ENCODE measurements at regions not wholly inside any gene's neighbourhood (a gene's known extent, or its start where the extent isn't known, plus 50 kb on each side); places are given as distances from the start of the nearest gene placed in this dataset.
"Not testable (repeated sequence)": the region's sequence is repeated elsewhere in the genome, so short reads cannot be mapped to it uniquely, and the experiment has no call there.

DNA sequence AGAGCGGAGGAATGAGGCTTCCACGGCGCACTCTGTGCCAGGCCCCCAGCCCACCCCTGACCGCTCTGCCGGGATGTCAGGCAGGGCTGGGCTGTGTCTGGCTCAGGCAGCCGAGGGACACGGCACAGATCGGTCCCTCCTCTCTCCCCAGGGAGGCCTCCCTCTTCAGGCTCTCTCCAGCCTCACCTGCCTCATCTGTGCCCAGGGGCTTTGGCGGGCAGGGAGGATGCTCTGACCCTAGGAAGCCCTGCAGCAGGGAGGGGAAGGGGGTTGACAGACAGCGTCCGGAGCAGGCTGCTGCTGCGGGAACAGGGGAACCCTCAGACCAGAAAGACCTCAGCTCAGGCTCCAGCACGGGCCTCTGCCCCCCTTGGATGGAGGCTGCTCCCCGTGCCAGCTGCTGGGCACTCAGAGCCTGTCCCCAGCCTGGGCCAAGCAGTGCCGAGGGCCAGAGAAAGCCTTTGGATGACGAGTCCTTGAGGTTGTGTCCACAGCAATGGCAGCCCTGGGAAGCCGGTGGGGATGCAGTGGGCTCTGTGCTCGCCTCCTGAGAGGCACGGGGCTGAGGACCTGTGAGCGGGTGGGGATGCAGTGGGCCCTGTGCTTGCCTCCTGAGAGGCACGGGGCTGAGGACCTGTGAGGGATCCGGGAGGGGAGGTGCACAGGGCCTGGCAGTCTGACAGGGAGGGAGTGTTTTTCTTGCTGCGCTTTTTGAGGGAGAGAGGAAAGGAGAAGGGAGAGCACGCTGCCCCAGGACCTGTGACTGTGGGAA, 66.9 kb downstream of the FOXL3 start:
- DNase-seq = no peak

DNA sequence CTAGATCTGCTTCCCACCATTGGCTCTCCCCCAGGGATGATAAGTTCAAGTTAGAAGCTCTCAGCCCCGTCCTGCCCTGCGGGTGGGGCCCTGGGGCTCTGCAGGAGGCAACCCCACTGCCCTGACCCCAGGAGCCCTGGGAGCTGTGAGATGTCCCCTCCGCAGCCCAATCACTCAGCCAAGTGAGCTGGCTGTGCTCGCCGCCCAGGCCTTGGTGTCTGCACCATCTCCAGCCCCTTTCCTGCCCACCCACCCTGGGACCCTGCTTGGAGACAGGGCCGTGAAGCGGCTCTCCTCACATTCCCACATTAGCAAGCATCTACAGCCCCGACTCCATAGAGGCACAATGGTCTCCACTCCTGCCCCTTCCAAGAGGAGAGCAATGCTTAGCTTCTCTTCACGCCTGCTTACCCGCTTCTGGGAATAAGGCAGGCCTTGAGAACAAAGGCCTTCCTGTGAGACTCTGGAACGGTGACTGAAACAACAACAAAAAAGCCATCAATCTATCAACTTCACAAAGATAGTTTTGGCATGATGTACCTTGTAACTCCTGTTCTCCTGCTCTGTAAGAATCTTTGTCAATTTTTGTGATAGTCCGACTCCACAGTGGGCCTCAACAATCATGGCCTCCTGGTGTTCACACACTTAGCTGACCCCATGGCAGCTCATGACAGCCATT, 67.7 kb downstream of the FOXL3 start:
- no peak for DNase-seq

DNA sequence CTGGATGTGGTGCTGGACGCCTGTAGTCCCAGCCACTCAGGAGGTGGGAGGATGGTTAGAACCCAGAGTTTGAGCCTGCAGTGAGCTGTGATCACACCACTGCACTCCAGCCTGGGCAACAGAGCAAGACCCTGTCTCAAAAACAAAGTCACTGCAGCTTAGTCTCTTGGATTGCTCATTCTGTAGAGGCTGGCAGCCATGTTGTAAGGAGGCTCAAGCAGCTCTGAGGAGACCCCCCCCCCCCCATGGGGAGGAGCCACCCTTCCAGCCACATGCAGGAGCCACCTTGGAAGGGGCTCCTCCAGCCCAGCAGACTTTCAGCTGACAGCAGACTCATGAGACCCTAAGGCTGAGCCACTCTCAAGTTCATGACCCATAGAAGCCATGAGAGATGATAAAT, 68.4 kb downstream of the FOXL3 start:
- no peak for DNase-seq

DNA sequence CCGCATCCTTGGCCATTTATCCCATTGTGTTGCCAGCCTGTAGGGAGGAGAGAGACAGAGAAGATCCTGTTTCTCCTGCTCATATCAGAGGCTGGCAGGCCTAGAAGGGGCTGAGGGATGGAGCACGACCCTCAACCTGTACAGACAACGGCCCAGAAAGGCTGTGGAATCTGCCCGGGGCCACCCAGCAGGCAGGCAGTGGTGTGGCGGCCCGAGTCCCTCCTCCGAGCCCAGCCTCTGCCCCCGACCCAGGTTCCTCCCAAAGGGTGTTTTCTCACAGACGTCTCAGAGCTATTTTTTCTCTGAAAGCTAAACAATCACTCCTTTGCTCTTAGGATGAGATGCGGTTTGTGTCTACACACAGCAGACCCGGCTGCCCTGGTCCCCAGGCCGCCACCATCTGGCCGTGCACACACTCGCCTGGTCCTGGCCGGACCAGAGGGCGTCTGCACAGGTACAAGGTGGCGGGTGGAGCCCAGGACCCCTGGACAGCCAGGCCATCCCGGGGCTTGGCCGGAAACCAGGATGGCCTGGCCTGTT, 69.3 kb downstream of the FOXL3 start:
- no peak for DNase-seq

DNA sequence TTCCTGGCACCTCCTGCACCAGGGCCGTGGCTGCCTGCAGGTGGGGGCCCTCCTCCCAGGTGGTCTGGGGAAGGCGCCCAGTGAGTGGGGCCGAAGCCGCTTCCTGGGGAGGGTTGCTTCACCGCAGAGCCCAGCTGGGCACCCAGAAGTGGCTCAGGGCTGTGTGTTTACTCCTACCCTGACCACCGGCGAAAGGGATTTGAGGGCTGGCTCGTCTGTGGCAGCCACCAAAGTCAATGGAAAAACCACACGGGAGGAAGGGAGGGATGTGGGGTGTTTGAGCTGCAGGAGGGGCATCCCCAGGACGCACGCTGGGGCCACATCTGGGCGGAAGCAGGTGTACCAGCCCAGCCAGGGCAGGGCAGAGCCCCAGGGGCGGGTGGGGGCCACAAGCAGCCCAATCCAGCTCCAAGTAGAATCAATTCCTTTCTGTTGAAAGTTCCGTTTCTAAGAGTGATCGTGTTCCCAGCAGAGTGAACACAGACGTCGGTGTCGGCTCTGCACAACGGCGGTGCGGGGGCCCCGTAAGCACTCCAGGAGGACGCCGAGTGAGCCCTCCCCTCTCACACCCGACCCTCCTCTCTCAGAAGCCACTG, 69.9 kb downstream of the FOXL3 start:
- no peak for DNase-seq

DNA sequence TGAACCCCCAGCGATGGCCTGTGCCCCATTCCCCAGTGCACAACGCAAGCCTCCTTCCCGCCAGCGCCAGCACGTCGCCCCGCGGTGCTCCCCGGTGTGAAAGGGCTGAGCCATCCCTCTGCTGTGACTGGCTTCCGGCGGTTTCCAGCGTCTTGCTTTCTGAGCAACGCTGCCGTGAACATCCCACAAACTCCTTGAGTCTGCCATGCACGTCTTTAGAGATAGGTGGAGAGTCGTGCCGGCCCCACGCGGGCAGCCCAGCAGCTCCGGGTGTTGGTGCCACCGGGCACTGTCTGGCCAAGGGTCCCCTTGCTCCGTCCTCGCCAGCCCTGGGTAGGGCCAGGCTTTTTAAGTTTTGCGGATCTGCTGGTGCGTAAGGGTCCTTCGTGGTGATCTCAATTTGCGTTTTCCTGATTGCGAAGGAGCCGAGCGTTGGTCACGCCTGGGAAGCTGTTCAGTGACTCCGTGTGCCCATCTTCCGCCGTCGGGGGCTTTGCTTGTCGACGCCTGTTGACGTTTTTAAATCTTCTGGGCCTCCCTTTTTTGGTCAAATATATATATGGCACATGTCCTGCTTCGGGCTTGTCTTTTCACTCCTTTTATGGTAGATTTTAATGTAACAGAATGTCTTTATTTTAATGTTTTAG, 70.6 kb downstream of the FOXL3 start:
- DNase-seq = no peak

DNA sequence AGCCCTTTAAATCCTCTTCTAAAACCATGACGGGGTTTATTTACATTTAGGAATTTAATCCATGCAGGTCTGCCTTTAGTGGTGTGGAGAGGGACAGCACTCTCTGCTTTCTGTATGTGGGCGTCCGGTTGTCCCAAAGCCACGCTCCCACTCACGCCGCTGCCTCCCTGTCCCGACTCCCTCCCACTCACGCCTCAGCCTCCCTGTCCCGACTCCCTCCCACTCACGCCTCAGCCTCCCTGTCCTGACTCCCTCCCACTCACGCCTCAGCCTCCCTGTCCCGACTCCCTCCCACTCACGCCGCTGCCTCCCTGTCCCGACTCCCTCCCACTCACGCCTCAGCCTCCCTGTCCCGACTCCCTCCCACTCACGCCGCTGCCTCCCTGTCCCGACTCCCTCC, 71.2 kb downstream of the FOXL3 start:
- not testable (repeated sequence) for DNase-seq

DNA sequence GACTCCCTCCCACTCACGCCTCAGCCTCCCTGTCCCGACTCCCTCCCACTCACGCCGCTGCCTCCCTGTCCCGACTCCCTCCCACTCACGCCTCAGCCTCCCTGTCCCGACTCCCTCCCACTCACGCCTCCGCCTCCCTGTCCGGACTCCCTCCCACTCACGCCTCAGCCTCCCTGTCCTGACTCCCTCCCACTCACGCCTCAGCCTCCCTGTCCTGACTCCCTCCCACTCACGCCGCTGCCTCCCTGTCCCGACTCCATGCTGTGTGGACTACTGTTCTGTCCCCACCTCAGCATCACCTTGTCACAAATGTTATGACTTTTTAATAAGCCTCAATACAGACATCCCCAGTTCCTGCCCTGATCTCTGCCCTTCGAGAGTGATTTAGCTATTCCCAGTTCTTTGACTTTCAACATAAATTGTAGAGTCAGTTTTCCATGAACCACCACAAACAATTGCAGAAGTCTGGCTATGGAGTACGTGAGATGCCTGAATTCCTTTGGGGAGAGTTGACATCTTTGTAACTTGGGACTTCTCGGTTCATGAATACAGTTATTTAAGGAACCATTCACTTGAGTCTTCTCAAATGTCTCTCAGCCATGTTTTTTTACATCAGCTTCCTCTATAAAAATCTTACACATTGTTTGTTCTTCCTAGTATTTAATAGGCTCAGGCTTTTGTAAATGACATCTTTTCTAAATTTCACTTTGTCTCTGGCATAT, 71.9 kb downstream of the FOXL3 start:
- DNase-seq = no peak

DNA sequence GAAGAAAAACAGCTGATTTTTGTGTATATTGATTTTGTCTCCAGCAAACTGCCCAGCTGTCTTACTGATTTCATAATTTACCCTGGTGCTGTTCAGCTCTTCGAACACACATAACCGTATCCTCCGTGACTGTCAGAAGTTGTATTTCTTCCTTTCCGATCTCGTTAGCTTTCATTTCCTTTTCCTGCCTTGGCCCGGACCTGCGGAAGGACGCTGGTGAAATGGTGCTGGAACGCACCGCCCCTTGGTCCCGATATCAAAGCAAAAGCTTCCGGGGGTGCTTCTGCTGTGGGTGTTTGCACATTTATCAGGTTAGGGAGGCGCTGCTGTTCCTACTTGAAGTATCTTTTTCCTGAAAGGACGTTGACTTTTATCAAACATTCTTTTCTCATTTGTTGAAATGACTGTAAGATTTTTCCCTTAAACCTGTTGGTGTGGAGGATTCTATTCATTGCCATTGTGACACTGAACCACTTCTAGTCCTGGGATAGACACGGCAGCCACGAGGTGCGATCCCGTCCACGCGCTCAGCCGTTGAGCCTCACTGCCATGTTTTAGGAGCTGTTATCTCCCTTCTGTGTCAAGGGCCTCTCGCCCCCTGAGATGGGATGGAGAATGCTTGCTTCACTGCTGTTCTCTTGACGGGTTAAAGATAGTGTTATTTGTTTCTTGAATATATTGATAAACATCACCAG, 72.6 kb downstream of the FOXL3 start:
- DNase-seq = no peak

DNA sequence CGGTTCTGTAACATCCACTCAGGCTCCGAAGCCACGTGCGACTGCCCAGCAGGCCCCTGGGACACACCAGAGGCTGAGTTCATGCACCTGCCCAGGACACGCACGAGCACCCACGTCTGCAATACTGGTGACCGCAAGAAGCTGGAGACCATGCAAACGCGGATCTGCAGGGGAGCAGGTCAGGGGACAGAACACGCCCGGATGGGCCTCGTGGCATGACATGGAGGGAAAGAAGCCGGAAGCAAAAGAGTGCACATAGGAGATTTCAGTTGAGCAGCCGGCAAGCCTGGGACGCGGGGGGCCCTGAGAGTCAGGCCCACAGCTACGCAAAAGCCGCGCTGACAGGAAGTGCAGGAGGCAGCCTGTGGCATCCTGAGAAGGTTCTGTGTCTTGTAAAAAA, 73.7 kb downstream of the FOXL3 start:
- no peak for DNase-seq

DNA sequence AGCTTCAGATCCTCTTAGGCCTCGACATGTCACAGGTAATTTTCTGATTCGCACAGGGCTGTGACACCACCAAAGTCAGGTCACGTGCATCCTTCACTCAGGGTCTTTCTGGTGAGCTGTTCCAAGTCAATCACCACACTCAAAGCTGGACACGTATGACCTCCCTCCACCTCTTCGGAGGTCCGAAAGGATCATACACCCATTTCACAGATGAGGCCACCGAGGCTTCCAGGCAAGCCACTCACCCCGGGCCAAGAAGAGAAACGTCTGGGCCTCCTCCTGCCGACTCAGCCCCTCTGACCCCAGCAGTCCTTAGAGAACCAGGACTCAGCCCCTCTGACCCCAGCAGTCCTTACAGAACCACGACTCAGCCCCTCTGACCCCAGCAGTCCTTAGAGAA, 74.6 kb downstream of the FOXL3 start:
- DNase-seq = no peak

DNA sequence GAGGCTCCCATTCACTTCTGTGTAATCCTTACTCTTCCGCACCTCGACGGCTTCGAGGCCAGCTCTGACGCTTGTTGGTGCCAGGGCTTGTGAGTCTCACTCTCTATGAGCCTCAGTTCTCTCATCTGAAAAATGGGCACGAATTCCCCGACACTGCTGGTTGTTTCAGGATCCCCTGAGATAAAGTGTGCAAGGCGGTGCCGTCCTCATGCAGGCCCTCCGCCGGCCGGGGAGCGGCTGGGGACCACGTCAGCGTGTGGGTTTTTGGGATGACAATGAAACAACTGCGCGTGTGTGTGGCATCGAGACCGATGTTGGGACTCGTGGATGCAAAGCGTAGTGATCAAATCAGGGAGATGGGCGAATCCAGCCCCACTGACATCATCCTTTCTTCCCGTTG, 75.6 kb downstream of the FOXL3 start:
- DNase-seq = no peak

DNA sequence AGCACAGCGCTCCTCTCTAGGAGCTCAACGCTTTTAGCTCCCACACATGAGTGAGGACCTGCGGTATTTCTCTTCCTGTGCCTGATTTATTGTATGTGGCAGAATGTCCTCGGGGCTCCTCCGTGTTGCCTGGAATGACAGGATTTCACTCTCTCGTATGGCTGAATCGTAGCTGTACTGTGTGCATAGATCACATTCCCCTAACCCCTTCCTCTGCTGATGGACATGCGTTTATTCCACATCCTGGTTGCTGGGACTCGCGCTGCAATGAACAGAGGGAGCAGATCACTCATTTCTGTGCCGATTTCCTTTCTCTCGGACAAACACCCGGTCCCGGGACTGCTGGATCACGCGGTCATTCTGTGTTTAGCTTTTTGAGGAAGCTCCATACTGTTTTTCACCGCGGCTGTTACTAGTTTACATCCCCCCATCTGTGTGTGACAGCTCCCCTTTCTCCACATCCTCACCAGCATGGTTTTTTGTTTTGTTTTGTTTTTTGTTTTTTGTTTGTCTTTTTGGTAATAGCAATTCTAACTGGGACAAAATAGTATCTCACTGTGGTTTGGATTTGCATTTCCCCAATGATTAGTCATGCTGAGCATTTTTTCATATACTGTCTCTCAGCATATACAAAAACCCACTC, 76.3 kb downstream of the FOXL3 start:
- no peak for DNase-seq

DNA sequence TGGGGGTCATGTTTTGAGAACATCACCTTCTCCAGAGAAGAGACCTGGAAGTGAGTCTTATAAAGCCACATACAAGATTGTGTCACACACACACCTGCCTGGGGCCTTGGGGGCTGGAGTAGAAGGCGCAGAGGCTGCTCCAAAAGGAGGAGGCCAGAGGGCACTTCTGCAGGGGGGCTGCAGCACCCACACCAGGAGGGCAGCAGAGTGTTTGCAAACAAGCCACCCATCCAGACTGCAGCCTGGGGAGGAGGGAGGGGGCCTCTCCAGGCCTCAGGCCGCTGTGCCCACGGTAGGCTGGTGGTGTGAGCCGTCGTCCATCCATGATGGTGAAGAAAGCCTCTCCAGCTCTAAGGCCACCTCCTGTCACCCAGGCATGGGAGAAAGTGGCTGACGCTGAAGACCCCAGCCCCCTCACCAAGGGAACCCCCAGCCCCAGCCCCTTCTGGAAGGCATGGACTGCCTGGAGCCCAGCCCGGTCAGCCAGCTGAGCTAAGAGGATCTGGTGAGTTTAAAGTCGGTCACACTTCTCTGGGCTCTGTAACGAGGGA, 77.5 kb downstream of the FOXL3 start:
- DNase-seq = no peak

DNA sequence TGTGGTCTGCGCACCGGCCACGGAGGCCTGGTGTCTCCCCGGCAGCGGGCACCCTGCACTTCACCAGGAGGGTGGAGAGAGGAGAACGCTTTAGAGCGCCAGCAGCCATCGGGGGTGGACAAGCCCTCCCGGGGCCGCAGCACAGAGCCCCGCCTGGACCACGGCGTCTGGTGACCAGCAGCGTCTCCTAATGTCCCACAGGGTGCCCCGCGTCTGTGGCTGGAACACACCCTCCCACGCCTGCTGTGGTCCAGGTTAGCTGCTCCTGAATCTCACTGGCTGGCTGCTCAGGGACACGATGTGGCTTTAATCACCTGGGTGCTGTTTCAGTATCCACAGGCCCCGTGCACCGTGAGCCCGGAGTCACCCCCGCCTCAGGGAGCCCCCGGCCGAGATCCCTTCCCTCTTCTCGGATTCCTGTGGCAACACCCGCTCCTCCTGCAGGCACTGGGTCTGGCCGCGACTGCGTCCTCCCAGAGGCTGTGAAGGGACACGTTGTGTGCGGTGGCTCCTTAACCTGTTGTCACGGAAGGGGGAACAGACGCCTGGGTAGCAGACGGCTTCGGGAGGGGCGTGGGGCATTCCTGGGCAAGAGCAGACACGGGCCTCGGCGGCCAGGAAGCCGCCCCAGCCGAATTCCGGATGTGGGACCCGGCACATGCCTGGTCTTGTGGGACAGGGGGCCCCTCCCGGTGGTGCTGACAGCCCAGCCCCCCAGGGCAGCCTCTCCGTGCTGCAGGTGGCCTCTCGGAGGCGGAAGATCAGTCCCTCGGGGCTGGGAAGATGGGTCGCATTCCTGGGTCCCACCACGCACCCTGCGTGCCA, 78.9 kb downstream of the FOXL3 start:
- no peak for DNase-seq

DNA sequence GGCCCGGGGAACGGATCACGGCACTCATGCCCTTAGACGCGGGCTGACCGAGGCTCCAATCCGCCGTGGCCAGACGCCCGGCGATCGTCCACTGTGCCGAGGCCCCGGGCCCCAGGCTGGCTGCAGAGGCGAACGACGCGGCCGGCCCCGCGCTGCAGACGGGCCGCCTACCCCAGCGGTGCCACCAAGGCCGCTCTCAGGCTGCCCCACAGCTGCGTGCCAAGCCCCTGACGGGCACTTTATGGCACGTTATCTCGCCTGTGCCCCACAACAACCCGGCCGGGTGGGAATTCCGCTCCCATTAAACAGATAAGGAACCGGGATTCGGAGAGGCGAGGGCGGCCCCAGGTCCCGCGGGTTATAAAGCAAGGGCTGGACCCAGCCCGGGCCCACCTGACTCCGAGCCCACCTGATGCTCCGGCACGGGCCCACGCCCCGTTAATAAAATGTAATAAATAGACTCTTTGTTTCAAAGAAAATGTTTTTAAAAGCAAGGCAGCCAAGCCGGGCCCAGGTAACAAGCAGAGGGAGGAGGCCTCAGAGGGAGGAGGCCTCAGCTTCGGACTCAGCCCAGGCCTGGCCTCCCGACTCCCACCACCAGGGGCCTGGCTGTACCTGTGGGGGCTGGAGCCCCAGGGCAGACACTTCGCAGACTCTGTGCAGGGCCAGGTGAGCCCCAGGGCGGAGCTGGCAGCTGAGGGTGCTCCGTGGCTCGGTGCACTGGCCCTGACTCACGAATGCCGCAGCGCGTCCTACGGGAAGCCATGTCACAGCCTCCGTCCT, 79.7 kb downstream of the FOXL3 start:
- peak; percentile 37 for DNase-seq

DNA sequence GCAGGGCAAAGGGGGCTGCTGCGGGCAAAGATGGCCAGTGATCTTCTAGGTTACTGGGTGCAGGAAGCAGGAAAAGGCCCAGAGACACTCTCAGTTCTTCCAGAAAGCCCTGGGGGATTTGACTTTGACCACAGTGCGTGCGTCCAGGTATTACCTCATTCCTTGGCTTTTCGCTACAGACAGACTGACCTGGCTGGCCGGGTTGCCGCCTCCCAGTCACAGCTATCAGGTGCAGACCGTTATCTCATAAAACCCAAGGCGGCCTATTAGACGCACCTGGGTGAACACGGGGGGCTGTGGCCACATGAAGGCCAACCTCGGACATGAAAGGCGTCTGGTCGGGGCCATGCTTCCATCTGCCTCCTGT, 80.3 kb downstream of the FOXL3 start:
- no peak for DNase-seq

DNA sequence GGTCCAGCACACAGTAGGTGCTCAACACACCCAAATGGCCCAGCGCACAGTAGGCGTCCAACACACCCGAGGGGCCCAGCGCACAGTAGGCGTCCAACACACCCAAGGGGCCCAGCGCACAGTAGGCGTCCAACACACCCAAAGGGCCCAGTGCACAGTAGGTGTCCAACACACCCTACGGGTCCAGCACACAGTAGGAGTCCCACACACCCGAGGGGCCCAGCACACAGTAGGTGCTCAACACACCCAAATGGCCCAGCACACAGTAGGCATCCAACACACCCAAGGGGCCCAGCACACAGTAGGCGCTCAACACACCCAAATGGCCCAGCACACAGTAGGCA, 80.8 kb downstream of the FOXL3 start:
- no peak for DNase-seq

DNA sequence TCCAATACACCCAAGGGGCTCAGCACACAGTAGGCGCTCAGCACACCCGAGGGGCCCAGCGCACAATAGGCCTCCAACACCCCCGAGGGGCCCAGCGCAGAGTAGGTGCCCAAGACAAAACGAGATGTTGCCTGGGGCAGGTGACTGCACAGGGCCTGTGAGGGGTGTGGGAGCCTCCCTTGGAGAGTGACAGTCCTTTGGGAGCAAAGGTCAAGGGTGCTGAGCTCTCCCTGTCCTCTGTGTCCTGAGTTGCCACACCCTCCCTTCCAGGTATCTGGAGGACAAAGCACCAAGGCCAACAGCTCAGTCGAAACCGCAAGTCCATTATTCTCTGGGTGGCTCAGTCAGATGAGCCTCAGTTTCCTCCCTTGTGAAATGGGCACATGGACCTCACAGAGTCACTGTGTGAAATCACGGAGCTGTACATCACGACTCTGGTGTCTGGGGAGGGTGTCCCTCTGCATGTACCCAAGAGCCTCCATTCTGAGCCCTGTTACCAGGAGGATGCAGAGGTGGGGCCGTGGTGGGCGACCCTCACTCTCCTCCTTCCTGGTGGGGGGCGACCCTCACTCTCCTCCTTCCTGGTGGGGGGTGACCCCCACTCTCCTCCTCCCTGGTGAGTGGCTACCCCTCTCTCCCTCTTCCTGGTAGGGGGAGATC, 81.3 kb downstream of the FOXL3 start:
- DNase-seq = no peak
